ENCODE measurements at regions not wholly inside any gene's neighbourhood (a gene's known extent, or its start where the extent isn't known, plus 50 kb on each side); places are given as distances from the start of the nearest gene placed in this dataset.

DNA sequence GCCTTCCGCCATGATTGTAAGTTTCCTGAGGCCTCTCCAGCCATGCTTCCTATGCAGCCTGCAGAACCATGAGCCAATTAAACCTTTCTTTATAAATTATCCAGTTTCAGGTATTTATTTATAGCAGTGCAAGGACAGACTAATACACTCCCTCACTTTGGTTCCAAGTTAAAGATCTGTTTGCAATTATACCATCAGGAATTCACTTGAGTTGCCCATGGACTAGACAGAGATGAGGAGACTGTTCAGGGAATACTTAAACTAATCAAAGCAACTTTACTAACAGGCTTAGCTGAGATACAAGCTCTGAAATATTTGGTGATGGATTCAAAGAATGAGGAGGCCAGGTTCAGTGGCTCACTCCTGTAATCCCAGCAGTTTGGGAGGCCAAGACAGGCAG lies 190.0 kb downstream of the MTCL1 start:
- no peak overlapping the region for H3K4me3 ChIP-seq (ENCODE audit: low read depth, low read length)
- peaks cover 6% of the 10 kb centered on the region; the same call in 1 of the 2 replicates for H3K4me1 ChIP-seq (ENCODE audit: control insufficient read depth, insufficient read depth, low read length)
- POLR2A ChIA-PET: interaction anchor here (1.0 kb wide), 1 partner anchor 19 kb away, joined by 3 read pairs; no protein-coding TSS in a partner anchor
- no peaks in the 10 kb centered on the region for H3K36me3 ChIP-seq (ENCODE audit: control insufficient read depth in 2 of 2, insufficient read depth in 1 of 2, low read length in 2 of 2)
- TF ChIP-seq PBX3 (CRISPR knock-in tag; IDR thresholded peaks at IDR 0.05): no peak
- TF ChIP-seq ZNF2 (tag by site-specific recombination; IDR thresholded peaks at IDR 0.05): no peak
- TF ChIP-seq BCL11B (tag by site-specific recombination; IDR thresholded peaks at IDR 0.05; ENCODE audit: low read depth): no peak
- TF ChIP-seq, protein P1, sequence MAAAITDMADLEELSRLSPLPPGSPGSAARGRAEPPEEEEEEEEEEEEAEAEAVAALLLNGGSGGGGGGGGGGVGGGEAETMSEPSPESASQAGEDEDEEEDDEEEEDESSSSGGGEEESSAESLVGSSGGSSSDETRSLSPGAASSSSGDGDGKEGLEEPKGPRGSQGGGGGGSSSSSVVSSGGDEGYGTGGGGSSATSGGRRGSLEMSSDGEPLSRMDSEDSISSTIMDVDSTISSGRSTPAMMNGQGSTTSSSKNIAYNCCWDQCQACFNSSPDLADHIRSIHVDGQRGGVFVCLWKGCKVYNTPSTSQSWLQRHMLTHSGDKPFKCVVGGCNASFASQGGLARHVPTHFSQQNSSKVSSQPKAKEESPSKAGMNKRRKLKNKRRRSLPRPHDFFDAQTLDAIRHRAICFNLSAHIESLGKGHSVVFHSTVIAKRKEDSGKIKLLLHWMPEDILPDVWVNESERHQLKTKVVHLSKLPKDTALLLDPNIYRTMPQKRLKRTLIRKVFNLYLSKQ (tag by site-specific recombination; IDR thresholded peaks at IDR 0.05; ENCODE audit: borderline replicate concordance): no peak
- no peak for TF ChIP-seq ZNF530 (tag by site-specific recombination; IDR thresholded peaks at IDR 0.05; ENCODE audit: low read depth)
- TF ChIP-seq ZNF585B (tag by site-specific recombination; IDR thresholded peaks at IDR 0.05): no peak
- TF ChIP-seq ZNF704 (tag by site-specific recombination; IDR thresholded peaks at IDR 0.05): no peak
- no peak for TF ChIP-seq MZF1 (tag by site-specific recombination; IDR thresholded peaks at IDR 0.05; ENCODE audit: borderline replicate concordance)
- no peak for TF ChIP-seq ZNF146 (tag by site-specific recombination; IDR thresholded peaks at IDR 0.05)
- TF ChIP-seq KLF17 (tag by site-specific recombination; IDR thresholded peaks at IDR 0.05): no peak
- TF ChIP-seq KLF16 (tag by site-specific recombination; IDR thresholded peaks at IDR 0.05): no peak
- H3K9me3 ChIP-seq (ENCODE audit: control insufficient read depth, insufficient read depth, low read depth, low read length): no peaks in the 10 kb centered on the region
- CTCF ChIA-PET: interaction anchor here (0.7 kb wide), 1 partner anchor 178 kb away, joined by 3 read pairs; no protein-coding TSS in a partner anchor
- no peak overlapping the region for H3K27ac ChIP-seq (ENCODE audit: extremely low read depth, low read depth, low read length)

DNA sequence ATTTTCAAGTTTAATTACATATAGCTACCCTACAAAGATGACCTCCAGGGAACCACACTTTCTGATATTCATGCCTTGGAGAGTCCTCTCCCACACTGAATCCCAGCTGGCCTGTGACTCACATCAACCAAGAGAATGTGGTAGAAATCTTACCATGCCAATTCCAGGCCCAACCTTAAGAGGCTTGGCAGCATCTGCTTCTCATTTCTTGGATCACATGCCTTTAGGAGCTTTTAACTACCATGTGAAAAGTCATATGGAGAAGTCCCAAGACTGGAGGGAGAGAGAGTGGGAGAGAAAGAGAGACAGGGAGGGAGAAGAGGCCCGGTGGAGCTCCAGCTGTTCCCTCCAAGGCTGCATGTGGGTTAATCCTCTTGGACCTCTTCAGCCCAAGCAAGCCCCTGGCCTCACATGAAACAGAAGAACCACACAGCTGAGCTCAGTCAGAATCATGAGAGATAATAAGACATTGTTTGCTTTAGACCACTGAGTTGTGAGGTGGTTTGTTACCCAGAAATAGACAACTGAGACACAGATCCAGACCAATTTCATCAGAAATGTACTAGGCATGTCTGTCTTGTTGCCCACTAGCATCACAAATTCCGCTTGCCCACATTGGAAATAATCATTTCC lies 190.7 kb downstream of the MTCL1 start:
- TF ChIP-seq KLF10 (tag by site-specific recombination; IDR thresholded peaks at IDR 0.05) (no peak), ZNF138 (tag by site-specific recombination; IDR thresholded peaks at IDR 0.05; ENCODE audit: borderline replicate concordance) (no peak), ZFP69B (tag by site-specific recombination; IDR thresholded peaks at IDR 0.05) (no peak), ZNF121 (tag by site-specific recombination; IDR thresholded peaks at IDR 0.05) (no peak), ZNF610 (tag by site-specific recombination; IDR thresholded peaks at IDR 0.05; ENCODE audit: borderline replicate concordance) (no peak), ZNF433 (tag by site-specific recombination; IDR thresholded peaks at IDR 0.05; ENCODE audit: low read depth) (no peak), ZEB2 (tag by site-specific recombination; IDR thresholded peaks at IDR 0.05) (no peak), ZBTB48 (tag by site-specific recombination; IDR thresholded peaks at IDR 0.05) (no peak), ELK4 (IDR thresholded peaks at IDR 0.05; ENCODE audit: borderline replicate concordance, low read depth, low read length) (no peak), ZNF621 (tag by site-specific recombination; IDR thresholded peaks at IDR 0.05) (no peak), ZNF768 (tag by site-specific recombination; IDR thresholded peaks at IDR 0.05) (no peak), ZBTB17 (tag by site-specific recombination; IDR thresholded peaks at IDR 0.05) (no peak)
- TF ChIP-seq, protein P2, sequence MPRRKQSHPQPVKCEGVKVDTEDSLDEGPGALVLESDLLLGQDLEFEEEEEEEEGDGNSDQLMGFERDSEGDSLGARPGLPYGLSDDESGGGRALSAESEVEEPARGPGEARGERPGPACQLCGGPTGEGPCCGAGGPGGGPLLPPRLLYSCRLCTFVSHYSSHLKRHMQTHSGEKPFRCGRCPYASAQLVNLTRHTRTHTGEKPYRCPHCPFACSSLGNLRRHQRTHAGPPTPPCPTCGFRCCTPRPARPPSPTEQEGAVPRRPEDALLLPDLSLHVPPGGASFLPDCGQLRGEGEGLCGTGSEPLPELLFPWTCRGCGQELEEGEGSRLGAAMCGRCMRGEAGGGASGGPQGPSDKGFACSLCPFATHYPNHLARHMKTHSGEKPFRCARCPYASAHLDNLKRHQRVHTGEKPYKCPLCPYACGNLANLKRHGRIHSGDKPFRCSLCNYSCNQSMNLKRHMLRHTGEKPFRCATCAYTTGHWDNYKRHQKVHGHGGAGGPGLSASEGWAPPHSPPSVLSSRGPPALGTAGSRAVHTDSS (tag by site-specific recombination; IDR thresholded peaks at IDR 0.05): no peak
- TF ChIP-seq, protein P3, sequence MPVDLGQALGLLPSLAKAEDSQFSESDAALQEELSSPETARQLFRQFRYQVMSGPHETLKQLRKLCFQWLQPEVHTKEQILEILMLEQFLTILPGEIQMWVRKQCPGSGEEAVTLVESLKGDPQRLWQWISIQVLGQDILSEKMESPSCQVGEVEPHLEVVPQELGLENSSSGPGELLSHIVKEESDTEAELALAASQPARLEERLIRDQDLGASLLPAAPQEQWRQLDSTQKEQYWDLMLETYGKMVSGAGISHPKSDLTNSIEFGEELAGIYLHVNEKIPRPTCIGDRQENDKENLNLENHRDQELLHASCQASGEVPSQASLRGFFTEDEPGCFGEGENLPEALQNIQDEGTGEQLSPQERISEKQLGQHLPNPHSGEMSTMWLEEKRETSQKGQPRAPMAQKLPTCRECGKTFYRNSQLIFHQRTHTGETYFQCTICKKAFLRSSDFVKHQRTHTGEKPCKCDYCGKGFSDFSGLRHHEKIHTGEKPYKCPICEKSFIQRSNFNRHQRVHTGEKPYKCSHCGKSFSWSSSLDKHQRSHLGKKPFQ (tag by site-specific recombination; IDR thresholded peaks at IDR 0.05): no peak
- no peaks in the 10 kb centered on the region for H3K36me3 ChIP-seq (ENCODE audit: control insufficient read depth in 2 of 2, insufficient read depth in 1 of 2, low read length in 2 of 2)
- peaks cover 3% of the 10 kb centered on the region; the same call in 1 of the 2 replicates for H3K4me1 ChIP-seq (ENCODE audit: control insufficient read depth, insufficient read depth, low read length)
- ChIA-PET POLR2A (interaction anchor here (1.0 kb wide), 1 partner anchor 20 kb away, joined by 3 read pairs; no protein-coding TSS in a partner anchor), CTCF (interaction anchor here (0.5 to 0.8 kb wide), 4 partner anchors 15 to 242 kb away, joined by 3 read pairs; no protein-coding TSS in a partner anchor)
- no peak overlapping the region for H3K27ac ChIP-seq (ENCODE audit: extremely low read depth, low read depth, low read length)
- no peak overlapping the region for H3K4me3 ChIP-seq (ENCODE audit: low read depth, low read length)
- no peaks in the 10 kb centered on the region for H3K9me3 ChIP-seq (ENCODE audit: control insufficient read depth, insufficient read depth, low read depth, low read length)
